HG02938 (cell line): ENCODE measurements at regions not wholly inside any gene's neighbourhood (a gene's known extent, or its start where the extent isn't known, plus 50 kb on each side); places are given as distances from the start of the nearest gene placed in this dataset.
"Not testable (repeated sequence)": the region's sequence is repeated elsewhere in the genome, so short reads cannot be mapped to it uniquely, and the experiment has no call there.

ENCODE experiments used
- ATAC-seq: cut with Tn5 transposase; IDR thresholded peaks from one replicate; pipeline ENCODE4 v1.9.1; 2021; ENCODE audit warnings: mild to moderate bottlenecking, moderate library complexity; ENCODE audit not compliant: unreplicated experiment

DNA sequence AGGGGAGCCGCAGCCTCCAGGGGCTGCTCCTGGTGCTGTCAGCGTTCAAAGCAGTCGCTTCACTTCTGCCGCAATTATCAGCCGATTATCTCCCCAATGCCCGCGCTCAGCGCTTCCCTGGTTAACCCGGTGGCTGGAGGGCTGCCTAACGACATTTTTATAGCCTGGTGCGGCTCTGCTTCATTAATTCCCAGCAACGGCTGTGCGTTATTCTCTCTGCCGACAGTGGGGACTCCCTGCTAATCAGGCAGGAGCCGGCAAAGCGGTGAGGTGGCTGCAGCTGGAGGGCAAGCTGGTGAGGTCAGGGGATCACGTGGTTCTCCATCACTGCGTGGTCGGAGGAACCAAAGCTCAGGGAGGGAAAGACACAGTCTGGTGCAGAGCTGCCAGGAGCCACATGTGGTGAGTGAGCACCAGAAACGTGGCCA lies 62.9 kb downstream of the GLRX5 start:
- no peak for ATAC-seq

GRCh38 chr14:95601650-95602049 lies 66.8 kb downstream of the GLRX5 start:
- ATAC-seq: no peak

GRCh38 chr14:95603415-95603814 lies 68.6 kb downstream of the GLRX5 start:
- no peak for ATAC-seq

DNA sequence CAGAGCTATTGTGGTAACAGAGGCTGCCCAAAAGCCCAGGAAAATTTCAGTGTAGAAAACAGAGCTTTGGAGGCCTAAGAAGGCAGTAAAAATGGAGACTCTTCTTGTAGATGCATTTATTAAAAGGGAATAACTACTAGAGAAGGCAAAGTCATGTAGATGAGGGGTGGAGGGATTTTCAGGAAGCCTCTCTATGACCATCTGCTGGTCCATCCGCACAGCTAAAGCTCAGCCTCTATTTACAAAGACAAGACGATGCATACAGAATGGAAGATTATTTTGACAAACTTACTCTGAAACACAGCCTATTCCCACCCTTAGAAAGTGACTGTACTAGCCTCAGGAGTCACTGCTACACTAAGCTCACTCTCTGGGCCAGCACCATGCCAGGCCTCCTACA lies 71.4 kb downstream of the GLRX5 start:
- no peak for ATAC-seq

GRCh38 chr14:95608637-95609235 lies 73.9 kb downstream of the GLRX5 start:
- ATAC-seq: no peak

- ATAC-seq: no peak
Measured at GRCh38 chr14:95609398-95609990, 74.6 kb downstream of the GLRX5 start.

DNA sequence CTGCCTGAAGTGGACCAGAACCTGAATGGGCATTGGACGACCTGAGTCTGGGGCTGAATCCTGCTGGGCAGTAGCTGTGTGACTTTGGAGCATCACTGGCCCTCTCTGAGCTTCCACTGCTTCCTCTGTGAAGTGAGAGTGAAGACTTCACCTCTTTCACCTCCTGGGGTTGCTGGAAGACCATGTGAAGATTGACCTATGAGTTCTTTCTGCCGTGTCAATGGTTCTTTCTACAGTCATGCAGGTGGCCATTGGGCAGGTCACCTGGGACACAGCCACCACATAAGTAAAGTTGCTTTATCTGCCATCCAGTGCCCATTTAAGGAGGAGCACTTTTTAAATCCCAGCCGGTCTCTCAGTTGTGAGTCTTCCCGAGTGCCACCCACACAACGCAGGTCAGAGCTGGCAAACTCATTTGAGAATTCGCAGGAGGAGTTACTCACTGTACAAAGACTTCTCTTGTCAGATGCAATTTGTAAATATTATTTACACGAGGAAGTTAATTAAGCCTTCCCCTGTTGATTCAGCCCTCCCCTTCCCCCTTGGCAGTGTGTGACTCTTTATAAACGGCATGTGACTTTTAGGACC lies 74.8 kb upstream of the TCL1B start:
- ATAC-seq: no peak

DNA sequence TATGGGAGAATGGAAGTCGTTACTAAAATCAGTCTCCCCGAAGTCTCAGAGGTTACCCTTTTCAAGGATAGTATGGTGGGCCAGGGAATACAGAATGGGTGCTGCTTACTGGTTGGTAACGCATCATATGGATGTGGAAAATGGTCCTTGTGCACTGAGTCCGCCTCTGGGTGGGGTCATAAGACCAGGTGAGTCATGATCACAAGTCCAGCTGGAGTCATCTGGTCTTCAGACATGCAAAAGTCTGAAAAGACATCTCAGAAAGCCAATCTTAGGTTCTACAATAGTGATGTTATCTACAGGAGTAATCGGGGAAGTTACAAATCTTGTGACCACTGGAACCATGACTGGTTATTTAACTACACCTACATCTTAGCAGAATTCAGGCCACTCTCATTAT lies 71.9 kb upstream of the TCL1B start:
- peak; percentile 51 for ATAC-seq

DNA sequence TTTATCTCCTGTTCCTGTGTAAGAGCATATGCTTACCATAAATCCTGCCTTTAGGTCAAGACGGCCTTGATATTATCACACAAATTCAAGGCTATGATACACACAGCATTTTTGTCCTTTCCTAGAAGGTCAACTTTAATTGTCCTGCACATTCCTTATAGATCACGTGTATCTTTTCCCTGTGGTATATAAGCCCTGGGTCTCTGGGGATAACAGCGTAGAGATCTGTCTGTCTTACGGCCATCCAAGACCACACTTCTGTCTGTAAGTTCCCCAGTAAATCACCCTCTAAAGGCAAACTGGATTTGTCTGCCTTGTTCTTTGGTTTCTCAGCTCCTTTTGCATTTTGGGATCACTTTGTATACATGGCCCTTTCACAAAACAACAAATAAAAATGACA lies 69.5 kb upstream of the TCL1B start:
- no peak for ATAC-seq

DNA sequence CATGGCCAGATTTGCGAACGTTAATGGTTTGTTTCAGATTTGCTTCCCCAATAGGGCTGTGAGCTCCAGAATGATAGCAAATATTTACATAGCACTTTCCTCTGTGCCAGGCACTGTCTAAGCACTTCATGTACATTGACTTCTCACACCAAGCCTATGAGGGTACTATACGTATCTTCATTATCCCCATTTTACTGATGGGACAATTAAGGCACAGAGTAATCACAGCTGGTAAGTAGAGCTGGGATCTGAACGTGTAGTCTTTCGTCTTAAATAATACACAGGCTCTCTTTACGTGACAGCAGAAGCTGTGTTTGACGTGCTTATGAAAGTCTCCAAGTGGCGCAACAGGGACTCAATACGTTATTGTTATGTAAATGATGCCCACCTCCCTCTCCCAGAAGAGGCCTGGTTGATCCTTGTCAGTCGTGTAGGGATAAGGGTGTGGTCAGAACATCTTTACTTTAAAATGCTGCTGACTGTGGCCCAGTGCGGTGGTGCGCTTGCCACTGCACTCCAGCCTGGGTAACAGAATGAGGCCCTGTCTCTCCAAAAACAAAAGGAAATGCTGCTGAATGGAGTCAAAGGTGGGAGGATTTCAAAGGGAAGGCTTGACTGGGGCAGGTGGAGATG lies 66.3 kb upstream of the TCL1B start:
- no peak for ATAC-seq

- ATAC-seq: peak; percentile 69
Measured at GRCh38 chr14:95620659-95621059, 65.6 kb upstream of the TCL1B start.

- no peak for ATAC-seq
Measured at GRCh38 chr14:95623195-95623594, 63.0 kb upstream of the TCL1B start.

DNA sequence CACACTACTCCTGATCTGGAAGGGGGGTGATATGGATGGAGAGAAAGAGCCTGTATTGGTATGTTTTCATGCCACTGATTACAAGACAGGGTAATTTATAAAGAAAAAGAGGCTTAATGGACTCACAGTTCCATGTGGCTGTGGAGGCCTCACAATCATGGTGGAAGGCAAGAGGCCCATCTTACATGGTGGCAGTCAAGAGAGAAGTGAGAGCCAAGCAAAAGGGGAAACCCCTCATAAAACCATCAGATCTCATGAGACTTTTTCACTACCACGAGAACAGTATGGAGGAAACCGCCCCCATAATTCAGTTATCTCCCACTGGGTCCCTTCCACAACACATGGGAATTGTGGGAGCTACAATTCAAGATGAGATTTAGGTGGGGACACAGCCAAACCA lies 60.5 kb upstream of the TCL1B start:
- ATAC-seq: not testable (repeated sequence)

DNA sequence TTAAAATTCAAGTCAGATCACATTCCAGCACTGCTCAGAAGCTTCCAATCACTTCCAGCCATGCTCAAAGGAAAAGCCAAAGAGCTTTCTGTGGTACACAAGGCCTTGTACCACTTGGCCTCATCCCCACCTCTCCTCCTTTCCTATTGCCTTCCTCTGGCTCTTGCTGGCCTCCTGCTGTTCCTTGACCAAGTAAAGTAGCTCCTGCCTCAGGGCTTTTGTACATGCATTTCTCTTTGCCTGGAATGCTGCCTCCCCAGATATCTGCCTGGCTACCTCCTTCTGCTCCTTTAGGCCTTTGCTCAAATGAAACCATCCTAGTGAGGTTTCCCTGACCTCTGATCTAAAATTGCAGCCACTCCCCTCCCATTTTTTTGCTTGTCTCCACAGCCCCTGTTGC lies 51.2 kb upstream of the TCL1B start:
- ATAC-seq: no peak
